Neural progenitor cell (in vitro differentiated cells): ENCODE measurements at regions not wholly inside any gene's neighbourhood (a gene's known extent, or its start where the extent isn't known, plus 50 kb on each side); places are given as distances from the start of the nearest gene placed in this dataset.

ENCODE experiments used
- CTCF ChIP-seq: fragments of 200-600 bp; sonication (generic); IDR thresholded peaks from 2 replicates; pipeline ENCODE4 v1.5.1; 2017; ENCODE audit warnings: antibody characterized with exemption, mild to moderate bottlenecking
- EZH2 ChIP-seq: fragments of 200-600 bp; sonication (generic); IDR thresholded peaks from 2 replicates; pipeline ENCODE4 v1.6.1; 2017; ENCODE audit warnings: antibody characterized with exemption, mild to moderate bottlenecking, moderate library complexity

GRCh38 chr2:138218397-138218796, 254.1 kb downstream of the HNMT start:
- TF ChIP-seq CTCF (no peak), EZH2 (no peak)
